Glutamatergic neuron (in vitro differentiated cells): ENCODE measurements at regions not wholly inside any gene's neighbourhood (a gene's known extent, or its start where the extent isn't known, plus 50 kb on each side); places are given as distances from the start of the nearest gene placed in this dataset.
"Not testable (repeated sequence)": the region's sequence is repeated elsewhere in the genome, so short reads cannot be mapped to it uniquely, and the experiment has no call there.

Experiments used
- DNase-seq: peaks from one replicate; pipeline ENCODE4 v3.0.0; 2022
- H3K27ac Mint-ChIP-seq: one replicate; pipeline ENCODE4 v1.8.0; 2020; ENCODE audit warnings: mild to moderate bottlenecking, mixed read lengths, inconsistent platforms; ENCODE audit not compliant: unreplicated experiment
- H3K27me3 Mint-ChIP-seq: one replicate; pipeline ENCODE4 v1.8.0; 2020; ENCODE audit warnings: mild to moderate bottlenecking, moderate library complexity, mixed read lengths, inconsistent platforms; ENCODE audit not compliant: unreplicated experiment
- H3K36me3 Mint-ChIP-seq: one replicate; pipeline ENCODE4 v1.8.0; 2020; ENCODE audit warnings: mild to moderate bottlenecking, mixed read lengths, inconsistent platforms; ENCODE audit not compliant: unreplicated experiment
- H3K4me1 Mint-ChIP-seq: one replicate; pipeline ENCODE4 v1.8.0; 2020; ENCODE audit warnings: mild to moderate bottlenecking, low read depth, mixed read lengths, inconsistent platforms; ENCODE audit not compliant: unreplicated experiment
- H3K4me3 Mint-ChIP-seq: one replicate; pipeline ENCODE4 v1.8.0; 2020; ENCODE audit warnings: mild to moderate bottlenecking, mixed read lengths, inconsistent platforms; ENCODE audit not compliant: unreplicated experiment
- H3K9me3 Mint-ChIP-seq: one replicate; pipeline ENCODE4 v1.8.0; 2020; ENCODE audit warnings: mild to moderate bottlenecking, moderate library complexity, mixed read lengths, inconsistent platforms; ENCODE audit not compliant: unreplicated experiment
- TF ChIP-seq, protein P1 (sequence below): fragments of 200-600 bp; sonication (generic); IDR thresholded peaks from one replicate; pipeline ENCODE4 v1.5.0; 2021; ENCODE audit not compliant: partially characterized antibody, unreplicated experiment

GRCh38 chr15:79740561-79740960 is 156.3 kb downstream of the MTHFS start:
- Mint-ChIP-seq H3K27me3 (no peaks in the 10 kb centered on the region), H3K36me3 (peaks cover 9% of the 10 kb centered on the region), H3K4me3 (no peak overlapping the region), H3K27ac (no peak overlapping the region), H3K9me3 (peaks cover 3% of the 10 kb centered on the region), H3K4me1 (peaks cover 9% of the 10 kb centered on the region)
- TF ChIP-seq, protein P1, sequence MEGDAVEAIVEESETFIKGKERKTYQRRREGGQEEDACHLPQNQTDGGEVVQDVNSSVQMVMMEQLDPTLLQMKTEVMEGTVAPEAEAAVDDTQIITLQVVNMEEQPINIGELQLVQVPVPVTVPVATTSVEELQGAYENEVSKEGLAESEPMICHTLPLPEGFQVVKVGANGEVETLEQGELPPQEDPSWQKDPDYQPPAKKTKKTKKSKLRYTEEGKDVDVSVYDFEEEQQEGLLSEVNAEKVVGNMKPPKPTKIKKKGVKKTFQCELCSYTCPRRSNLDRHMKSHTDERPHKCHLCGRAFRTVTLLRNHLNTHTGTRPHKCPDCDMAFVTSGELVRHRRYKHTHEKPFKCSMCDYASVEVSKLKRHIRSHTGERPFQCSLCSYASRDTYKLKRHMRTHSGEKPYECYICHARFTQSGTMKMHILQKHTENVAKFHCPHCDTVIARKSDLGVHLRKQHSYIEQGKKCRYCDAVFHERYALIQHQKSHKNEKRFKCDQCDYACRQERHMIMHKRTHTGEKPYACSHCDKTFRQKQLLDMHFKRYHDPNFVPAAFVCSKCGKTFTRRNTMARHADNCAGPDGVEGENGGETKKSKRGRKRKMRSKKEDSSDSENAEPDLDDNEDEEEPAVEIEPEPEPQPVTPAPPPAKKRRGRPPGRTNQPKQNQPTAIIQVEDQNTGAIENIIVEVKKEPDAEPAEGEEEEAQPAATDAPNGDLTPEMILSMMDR: no peak
- DNase-seq: no peak

DNA sequence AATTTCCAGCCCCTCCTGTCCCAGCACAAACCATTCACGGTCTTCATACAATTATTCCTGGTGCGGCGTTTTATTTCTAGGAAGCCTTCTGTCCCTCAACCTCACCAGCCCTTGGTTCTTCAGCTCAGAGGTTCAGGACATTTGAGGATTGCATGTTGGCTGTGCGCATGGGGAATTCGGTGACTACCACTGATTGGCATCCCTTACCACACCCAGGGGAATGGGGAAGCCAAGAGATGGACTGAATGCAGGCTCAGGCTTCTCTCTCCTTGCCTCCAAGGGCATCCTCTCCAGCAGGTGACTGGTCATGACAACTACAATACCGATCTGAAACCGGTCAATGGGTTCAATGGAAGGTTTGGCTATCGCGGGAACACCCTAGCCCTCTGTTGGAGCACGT is 153.8 kb downstream of the MTHFS start:
- TF ChIP-seq, protein P1: no peak
- no peaks in the 10 kb centered on the region for H3K27me3 Mint-ChIP-seq

DNA sequence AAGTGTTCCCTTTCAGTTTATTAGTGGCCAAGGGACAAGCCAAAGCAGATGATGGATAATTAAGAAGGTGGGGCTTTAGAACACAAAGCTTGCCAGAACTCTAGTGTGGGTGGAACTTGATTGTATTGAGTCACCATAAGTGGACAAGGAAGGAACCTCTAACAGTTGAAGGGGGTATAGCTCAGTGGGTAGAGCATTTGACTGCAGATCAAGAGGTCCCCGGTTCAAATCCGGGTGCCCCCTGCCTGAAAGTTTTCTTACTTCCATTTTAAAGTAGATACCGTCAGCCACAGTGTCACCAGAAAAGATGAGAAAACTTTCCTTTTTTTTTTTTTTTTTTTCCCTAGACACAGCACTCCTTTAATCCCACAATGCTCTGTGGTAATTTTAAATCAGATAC is 152.3 kb downstream of the MTHFS start:
- H3K4me1 Mint-ChIP-seq, DNase-seq, H3K36me3 Mint-ChIP-seq, H3K27me3 Mint-ChIP-seq, H3K27ac Mint-ChIP-seq, H3K9me3 Mint-ChIP-seq, H3K4me3 Mint-ChIP-seq: not testable (repeated sequence)

More for the DNA sequence above, 153.8 kb downstream of the MTHFS start:
- Mint-ChIP-seq H3K9me3 (peaks cover 3% of the 10 kb centered on the region), H3K4me1 (peaks cover 7% of the 10 kb centered on the region), H3K4me3 (no peak overlapping the region), H3K36me3 (peaks cover 9% of the 10 kb centered on the region), H3K27ac (no peak overlapping the region)
- no peak for DNase-seq

DNA sequence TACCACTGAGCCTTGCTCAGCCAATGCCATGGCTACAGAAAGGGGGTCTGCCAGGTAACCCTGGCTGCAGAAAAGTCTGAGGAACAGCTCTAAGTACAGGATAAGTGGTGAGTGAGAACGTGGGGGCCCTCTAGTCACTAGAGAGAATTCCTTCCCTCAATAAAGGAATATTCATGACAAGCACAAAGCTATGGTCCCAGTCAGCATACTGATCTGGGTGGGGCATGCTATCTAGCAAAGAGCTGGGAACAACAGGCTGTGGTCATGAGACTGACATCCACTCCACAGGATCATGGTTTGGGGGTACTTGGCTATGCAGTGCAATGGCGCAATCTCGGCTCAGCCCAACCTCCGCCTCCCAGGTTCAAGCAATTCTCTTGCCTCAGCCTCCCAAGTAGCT is 140.4 kb downstream of the MTHFS start:
- TF ChIP-seq, protein P1: no peak
- H3K27me3 Mint-ChIP-seq: no peaks in the 10 kb centered on the region
- no peak for DNase-seq
- H3K4me3 Mint-ChIP-seq: no peak overlapping the region
- H3K4me1 Mint-ChIP-seq: no peaks in the 10 kb centered on the region
- peaks cover 2% of the 10 kb centered on the region for H3K9me3 Mint-ChIP-seq
- peaks cover 7% of the 10 kb centered on the region for H3K36me3 Mint-ChIP-seq
- H3K27ac Mint-ChIP-seq: no peak overlapping the region

- TF ChIP-seq, protein P1: no peak
- H3K4me3 Mint-ChIP-seq: no peak overlapping the region
- H3K36me3 Mint-ChIP-seq: peaks cover 7% of the 10 kb centered on the region
Observed at GRCh38 chr15:79765081-79765480, 131.7 kb downstream of the MTHFS start.

GRCh38 chr15:79769069-79769481 is 127.7 kb downstream of the MTHFS start:
- no peak overlapping the region for H3K4me3 Mint-ChIP-seq
- H3K27ac Mint-ChIP-seq: no peak overlapping the region
- H3K27me3 Mint-ChIP-seq: no peaks in the 10 kb centered on the region
- H3K9me3 Mint-ChIP-seq: no peaks in the 10 kb centered on the region
- TF ChIP-seq, protein P1: no peak
- no peak for DNase-seq
- H3K4me1 Mint-ChIP-seq: peaks cover 5% of the 10 kb centered on the region
- no peaks in the 10 kb centered on the region for H3K36me3 Mint-ChIP-seq

More at GRCh38 chr15:79765081-79765480, 131.7 kb downstream of the MTHFS start:
- no peak for DNase-seq
- H3K9me3 Mint-ChIP-seq: no peaks in the 10 kb centered on the region
- H3K27me3 Mint-ChIP-seq: no peaks in the 10 kb centered on the region
- no peak overlapping the region for H3K27ac Mint-ChIP-seq
- peaks cover 5% of the 10 kb centered on the region for H3K4me1 Mint-ChIP-seq
